ENCODE measurements at regions not wholly inside any gene's neighbourhood (a gene's known extent, or its start where the extent isn't known, plus 50 kb on each side); places are given as distances from the start of the nearest gene placed in this dataset.

DNA sequence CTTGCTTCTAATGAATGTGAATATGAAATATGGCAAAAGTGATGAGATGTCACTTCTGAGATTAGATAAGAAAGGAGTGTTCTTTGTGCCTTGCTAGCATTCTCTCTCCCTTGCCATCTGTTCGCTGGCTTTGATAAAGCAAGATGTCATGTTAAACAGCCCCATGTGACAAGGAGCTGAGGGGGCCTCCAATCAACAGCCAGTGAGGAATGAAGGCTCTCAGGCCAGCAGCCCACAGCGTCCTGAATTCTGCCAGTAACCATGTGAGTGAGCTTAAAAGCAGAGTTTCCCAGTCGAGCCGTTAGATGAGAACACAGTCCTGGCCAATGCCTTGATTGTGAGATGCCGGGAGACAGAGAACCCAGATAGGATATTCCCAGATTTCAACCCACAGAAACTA is 198.8 kb downstream of the IRS1 start:
- TF ChIP-seq POLR2A (IDR thresholded peaks at IDR 0.05; ENCODE audit: low read depth, low read length) (no peak), SPI1 (IDR thresholded peaks at IDR 0.05; ENCODE audit: low read depth, low read length) (no peak), POLR2AphosphoS5 (IDR thresholded peaks at IDR 0.05; ENCODE audit: low read depth, low read length) (no peak), TAF1 (IDR thresholded peaks at IDR 0.05; ENCODE audit: low read depth, low read length) (no peak)
